HG03025 (cell line): ENCODE measurements at regions not wholly inside any gene's neighbourhood (a gene's known extent, or its start where the extent isn't known, plus 50 kb on each side); places are given as distances from the start of the nearest gene placed in this dataset.

Source experiments
- ATAC-seq: cut with Tn5 transposase; IDR thresholded peaks from one replicate; pipeline ENCODE4 v1.9.1; 2021; ENCODE audit warnings: mild to moderate bottlenecking, moderate library complexity; ENCODE audit not compliant: unreplicated experiment, low FRiP score

- ATAC-seq = no peak
Measured at GRCh38 chr15:95898761-95899160, 431.7 kb upstream of the NR2F2 start.

GRCh38 chr15:95901271-95901670 is 429.2 kb upstream of the NR2F2 start:
- no peak for ATAC-seq

GRCh38 chr15:95902606-95903005 is 427.9 kb upstream of the NR2F2 start:
- no peak for ATAC-seq

GRCh38 chr15:95903352-95903751 is 427.1 kb upstream of the NR2F2 start:
- ATAC-seq = no peak

- no peak for ATAC-seq
Measured at GRCh38 chr15:95910643-95911212, 419.8 kb upstream of the NR2F2 start.

GRCh38 chr15:95911570-95912279 is 418.8 kb upstream of the NR2F2 start:
- no peak for ATAC-seq

GRCh38 chr15:95912280-95912625 is 418.2 kb upstream of the NR2F2 start:
- no peak for ATAC-seq

- ATAC-seq = no peak
Measured at GRCh38 chr15:95912728-95913127, 417.8 kb upstream of the NR2F2 start.

GRCh38 chr15:95916568-95916967 is 413.9 kb upstream of the NR2F2 start:
- no peak for ATAC-seq

GRCh38 chr15:95918525-95918924 is 412.0 kb upstream of the NR2F2 start:
- no peak for ATAC-seq

- ATAC-seq = no peak
Measured at GRCh38 chr15:95919460-95919859, 411.0 kb upstream of the NR2F2 start.

GRCh38 chr15:95921404-95921803 is 409.1 kb upstream of the NR2F2 start:
- ATAC-seq = no peak

GRCh38 chr15:95922431-95922830 is 408.1 kb upstream of the NR2F2 start:
- no peak for ATAC-seq

- no peak for ATAC-seq
Measured at GRCh38 chr15:95923792-95924191, 406.7 kb upstream of the NR2F2 start.

- ATAC-seq = no peak
Measured at GRCh38 chr15:95928822-95929221, 401.7 kb upstream of the NR2F2 start.

- ATAC-seq = no peak
Measured at GRCh38 chr15:95929232-95929846, 401.2 kb upstream of the NR2F2 start.

- ATAC-seq = no peak
Measured at GRCh38 chr15:95930659-95931375, 399.7 kb upstream of the NR2F2 start.

- ATAC-seq = no peak
Measured at GRCh38 chr15:95931619-95932018, 398.9 kb upstream of the NR2F2 start.

- ATAC-seq = no peak
Measured at GRCh38 chr15:95932141-95932540, 398.4 kb upstream of the NR2F2 start.

- ATAC-seq = no peak
Measured at GRCh38 chr15:95932676-95933075, 397.8 kb upstream of the NR2F2 start.

GRCh38 chr15:95935852-95936251 is 394.6 kb upstream of the NR2F2 start:
- ATAC-seq = no peak
